B cell (primary cell): ENCODE measurements at regions not wholly inside any gene's neighbourhood (a gene's known extent, or its start where the extent isn't known, plus 50 kb on each side); places are given as distances from the start of the nearest gene placed in this dataset.

Experiments
- ATAC-seq: fragments of 200-7000 bp; cut with Tn5 transposase; one replicate; pipeline ENCODE4 v1.10.0; 2021; ENCODE audit warnings: low read depth, mild to moderate bottlenecking, moderate number of reproducible peaks, moderate library complexity
- CTCF ChIA-PET: fragments of 350-600 bp; sonication (Branson Sonifier 250); formaldehyde crosslinking; loops from one replicate; lab custom pipeline; 2021; ENCODE audit warnings: antibody characterized with exemption, inconsistent platforms; lab: Charles Lee
- POLR2A ChIA-PET: fragments of 350-600 bp; sonication (Branson Sonifier 250); formaldehyde crosslinking; loops from one replicate; lab custom pipeline; 2021; ENCODE audit warnings: antibody characterized with exemption; lab: Charles Lee
- DNase-seq: peaks from one replicate; pipeline ENCODE4 v3.0.0; 2013
- H2AFZ ChIP-seq: 2 replicates; pipeline ENCODE4 v1.6.1; 2012; ENCODE audit warnings: mild to moderate bottlenecking, low read depth, low read length; ENCODE audit not compliant: insufficient read depth, poor library complexity, severe bottlenecking
- H3K27ac ChIP-seq, 2 donors: 1 replicate in 1 of 2; 2 replicates in 1 of 2; pipeline ENCODE4 v1.5.1; 2012 to 2013; ENCODE audit warnings: low read length in 2 of 2, mild to moderate bottlenecking in 2 of 2, moderate library complexity in 1 of 2
- H3K27me3 ChIP-seq, 4 experiments: fragments of 200-600 bp in 1 of 4; sonication (generic) in 1 of 4; replicated peaks in 1 of 4; 1 replicate in 2 of 4; 2 replicates in 2 of 4; pipeline versions ENCODE4 v1.6.1 to v1.7.0; 2013 to 2016; ENCODE audit warnings: low read length in 3 of 4, mild to moderate bottlenecking in 2 of 4, mixed read lengths in 1 of 4, moderate library complexity in 1 of 4; ENCODE audit not compliant: insufficient read depth in 4 of 4, control insufficient read depth in 3 of 4; ENCODE audit errors: control extremely low read depth in 1 of 4
- H3K36me3 ChIP-seq, 2 experiments: replicated peaks in 1 of 2; 1 replicate in 1 of 2; 2 replicates in 1 of 2; pipeline versions ENCODE4 v1.6.1 to v1.7.1; 2013; ENCODE audit warnings: low read length in 1 of 2; ENCODE audit not compliant: insufficient read depth in 2 of 2, control insufficient read depth in 1 of 2; ENCODE audit errors: control extremely low read depth in 1 of 2, extremely low read depth in 1 of 2
- H3K4me1 ChIP-seq, 2 donors: fragments of 200-600 bp in 1 of 2; sonication (generic) in 1 of 2; 1 replicate in 1 of 2; 2 replicates in 1 of 2; pipeline versions ENCODE4 v1.5.1 to v1.6.1; 2013 to 2017; ENCODE audit warnings: low read length in 2 of 2; ENCODE audit not compliant: control insufficient read depth in 2 of 2, insufficient read depth in 2 of 2
- H3K4me2 ChIP-seq: replicated peaks from 2 replicates; pipeline ENCODE3; 2012; ENCODE audit warnings: mild to moderate bottlenecking, low read depth, low read length; ENCODE audit not compliant: poor library complexity, severe bottlenecking
- H3K4me3 ChIP-seq, 5 experiments: fragments of 200-600 bp in 1 of 5; sonication (generic) in 1 of 5; 1 replicate in 3 of 5; 2 replicates in 2 of 5; pipeline versions ENCODE4 v1.5.1 to v1.7.0; 2011 to 2016; ENCODE audit warnings: low read length in 4 of 5, mild to moderate bottlenecking in 4 of 5, low read depth in 2 of 5, control low read depth in 1 of 5, moderate library complexity in 1 of 5; ENCODE audit not compliant: insufficient read depth in 1 of 5; ENCODE audit errors: control extremely low read depth in 1 of 5, extremely low read depth in 1 of 5
- H3K79me2 ChIP-seq: fragments of 200-600 bp; sonication (generic); one replicate; pipeline ENCODE4 v1.6.0; 2016; ENCODE audit warnings: low read length; ENCODE audit not compliant: control insufficient read depth, insufficient read depth
- H3K9ac ChIP-seq: fragments of 200-600 bp; sonication (generic); 2 replicates; pipeline ENCODE4 v1.6.1; 2017; ENCODE audit warnings: mild to moderate bottlenecking, low read length, moderate library complexity
- H3K9me3 ChIP-seq, 3 donors: one replicate each; pipeline versions ENCODE4 v1.6.1 to v1.7.1; 2013; ENCODE audit warnings: low read length in 2 of 3; ENCODE audit not compliant: control insufficient read depth in 2 of 3, insufficient read depth in 1 of 3; ENCODE audit errors: control extremely low read depth in 1 of 3
- H4K20me1 ChIP-seq: 2 replicates; pipeline ENCODE4 v1.6.0; 2012; ENCODE audit warnings: mild to moderate bottlenecking, low read length; ENCODE audit not compliant: insufficient read depth, control insufficient read depth, poor library complexity, severe bottlenecking
- H3K27ac Mint-ChIP-seq: one replicate; pipeline ENCODE4 v1.8.0; 2021; ENCODE audit warnings: mixed read lengths
- H3K27me3 Mint-ChIP-seq: one replicate; pipeline ENCODE4 v1.8.0; 2021; ENCODE audit warnings: mixed read lengths
- H3K4me1 Mint-ChIP-seq: one replicate; pipeline ENCODE4 v1.8.0; 2021; ENCODE audit warnings: mixed read lengths
- H3K4me3 Mint-ChIP-seq: one replicate; pipeline ENCODE4 v1.8.0; 2021; ENCODE audit warnings: mixed read lengths
- H3K9me3 Mint-ChIP-seq: one replicate; pipeline ENCODE4 v1.8.0; 2022; ENCODE audit warnings: mixed read lengths; ENCODE audit not compliant: insufficient read depth
- EZH2 ChIP-seq: IDR thresholded peaks from 2 replicates; pipeline ENCODE4 v1.6.1; 2012; ENCODE audit warnings: borderline replicate concordance, low read depth, mild to moderate bottlenecking, moderate library complexity, low read length; ENCODE audit not compliant: insufficient read depth, poor library complexity, severe bottlenecking
- WGBS: methylation state at CpG from one replicate; pipeline ENCODE4 v1.1.5; 2013; ENCODE audit warnings: missing lambda C conversion rate; ENCODE audit not compliant: insufficient coverage; 5-methylcytosine and 5-hydroxymethylcytosine counted together
- intact Hi-C: fragments of 100-400 bp; cut with micrococcal nuclease; formaldehyde crosslinking; loops from one replicate; pipeline ENCODE4 v1.10.0; 2022
- TF ChIP-seq, protein P1 (sequence below): fragments of 200-600 bp; IDR thresholded peaks from one replicate; pipeline ENCODE4 v1.8.0; 2022; ENCODE audit warnings: antibody characterized with exemption, mild to moderate bottlenecking

DNA sequence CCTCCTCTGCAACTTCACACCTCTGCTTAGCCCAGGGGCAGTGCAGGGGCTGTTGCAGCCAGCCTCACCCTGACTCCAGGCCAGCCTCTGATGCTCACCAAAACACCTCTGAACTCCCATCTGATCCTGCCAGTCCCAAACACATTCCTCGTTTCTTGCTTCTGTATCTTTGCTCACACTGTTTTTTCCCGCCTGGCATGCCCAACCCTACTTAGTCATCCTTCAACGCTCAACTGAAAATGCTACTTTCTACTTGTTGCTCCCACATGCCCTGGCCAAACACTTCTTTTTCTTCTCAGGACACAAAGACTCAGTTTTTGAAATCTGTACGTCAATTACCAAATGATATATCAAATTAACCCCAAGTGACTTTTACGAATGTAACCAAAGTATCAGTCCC, 140.8 kb upstream of the ZBED5 start:
- H3K4me3 Mint-ChIP-seq: no peak overlapping the region
- H3K4me3 ChIP-seq: no peak overlapping the region
- ATAC-seq (no peak), DNase-seq (no peak)
- peaks cover 5% of the 10 kb centered on the region for H3K9me3 Mint-ChIP-seq
- peaks cover 0 to 7% (median 4%) of the 10 kb centered on the region in 3 donors for H3K9me3 ChIP-seq
- H3K27me3 ChIP-seq: peaks cover 0 to 15% (median 7%) of the 10 kb centered on the region in 4 experiments
- no peak overlapping the region for H3K27ac Mint-ChIP-seq
- H3K79me2 ChIP-seq: no peaks in the 10 kb centered on the region
- H3K27ac ChIP-seq: no peak overlapping the region
- CTCF ChIA-PET: no interaction called here
- H3K27me3 Mint-ChIP-seq: peaks cover 22% of the 10 kb centered on the region
- no peak overlapping the region for H3K9ac ChIP-seq
- H3K4me2 ChIP-seq: no peak overlapping the region
- H3K36me3 ChIP-seq: no peaks in the 10 kb centered on the region
- peaks cover 32% of the 10 kb centered on the region for H3K4me1 Mint-ChIP-seq
- intact Hi-C loops: loop anchor here (5.0 kb wide), 1 partner anchor 36 kb away; no protein-coding TSS in a partner anchor
- H2AFZ ChIP-seq: no peak overlapping the region
- 96% methylated on average over 3 of the region's 5 CpGs for WGBS
- no peaks in the 10 kb centered on the region for H4K20me1 ChIP-seq
- POLR2A ChIA-PET: no interaction called here
- peaks cover 11 to 12% of the 10 kb centered on the region in 2 donors for H3K4me1 ChIP-seq
- TF ChIP-seq, protein P1, sequence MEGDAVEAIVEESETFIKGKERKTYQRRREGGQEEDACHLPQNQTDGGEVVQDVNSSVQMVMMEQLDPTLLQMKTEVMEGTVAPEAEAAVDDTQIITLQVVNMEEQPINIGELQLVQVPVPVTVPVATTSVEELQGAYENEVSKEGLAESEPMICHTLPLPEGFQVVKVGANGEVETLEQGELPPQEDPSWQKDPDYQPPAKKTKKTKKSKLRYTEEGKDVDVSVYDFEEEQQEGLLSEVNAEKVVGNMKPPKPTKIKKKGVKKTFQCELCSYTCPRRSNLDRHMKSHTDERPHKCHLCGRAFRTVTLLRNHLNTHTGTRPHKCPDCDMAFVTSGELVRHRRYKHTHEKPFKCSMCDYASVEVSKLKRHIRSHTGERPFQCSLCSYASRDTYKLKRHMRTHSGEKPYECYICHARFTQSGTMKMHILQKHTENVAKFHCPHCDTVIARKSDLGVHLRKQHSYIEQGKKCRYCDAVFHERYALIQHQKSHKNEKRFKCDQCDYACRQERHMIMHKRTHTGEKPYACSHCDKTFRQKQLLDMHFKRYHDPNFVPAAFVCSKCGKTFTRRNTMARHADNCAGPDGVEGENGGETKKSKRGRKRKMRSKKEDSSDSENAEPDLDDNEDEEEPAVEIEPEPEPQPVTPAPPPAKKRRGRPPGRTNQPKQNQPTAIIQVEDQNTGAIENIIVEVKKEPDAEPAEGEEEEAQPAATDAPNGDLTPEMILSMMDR: no peak
- TF ChIP-seq EZH2: no peak

DNA sequence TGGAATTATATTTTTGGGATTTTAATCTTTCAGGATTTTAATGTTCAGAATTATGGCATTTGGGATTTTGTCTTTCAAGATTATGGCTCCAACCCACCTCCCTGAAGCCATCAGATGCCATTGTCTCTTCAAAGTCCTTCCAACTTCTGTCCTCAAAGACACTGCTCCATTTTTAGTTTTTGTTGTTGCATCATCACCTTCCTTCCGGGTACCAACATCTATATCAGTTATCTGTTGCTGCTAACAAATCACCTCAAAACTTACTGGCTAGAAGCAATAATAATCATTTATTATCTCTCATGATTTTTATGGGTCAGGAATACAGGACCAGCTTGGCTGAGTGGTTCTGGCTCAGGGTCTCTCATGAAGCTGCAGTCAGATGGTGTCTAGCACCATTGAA, 138.8 kb upstream of the ZBED5 start:
- no peaks in the 10 kb centered on the region for H4K20me1 ChIP-seq
- no peaks in the 10 kb centered on the region for H3K79me2 ChIP-seq
- H3K4me1 Mint-ChIP-seq: peaks cover 34% of the 10 kb centered on the region
- H3K4me1 ChIP-seq: peaks cover 11 to 12% of the 10 kb centered on the region in 2 donors
- no peak overlapping the region for H2AFZ ChIP-seq
- CTCF ChIA-PET: interaction anchor here (0.6 kb wide), 1 partner anchor 119 kb away, joined by 4 read pairs; no protein-coding TSS in a partner anchor
- no peak for ATAC-seq
- H3K9me3 Mint-ChIP-seq: peaks cover 5% of the 10 kb centered on the region
- POLR2A ChIA-PET: no interaction called here
- H3K4me3 Mint-ChIP-seq: no peak overlapping the region
- no CpG with 5 or more reads among the region's 1 CpG for WGBS
- TF ChIP-seq, protein P1: no peak
- TF ChIP-seq EZH2: no peak
- H3K27ac ChIP-seq: no peak overlapping the region
- no peak overlapping the region for H3K9ac ChIP-seq
- H3K9me3 ChIP-seq: peaks cover 0 to 11% (median 4%) of the 10 kb centered on the region in 3 donors
- intact Hi-C loops: loop anchor here (5.0 kb wide), 1 partner anchor 34 kb away; no protein-coding TSS in a partner anchor
- H3K27ac Mint-ChIP-seq: no peak overlapping the region
- H3K36me3 ChIP-seq: no peaks in the 10 kb centered on the region
- H3K27me3 ChIP-seq: peaks cover 0 to 10% (median 4%) of the 10 kb centered on the region in 4 experiments
- H3K4me2 ChIP-seq: no peak overlapping the region
- peaks cover 12% of the 10 kb centered on the region for H3K27me3 Mint-ChIP-seq
- no peak for DNase-seq
- no peak overlapping the region for H3K4me3 ChIP-seq
